ENCODE measurements at regions not wholly inside any gene's neighbourhood (a gene's known extent, or its start where the extent isn't known, plus 50 kb on each side); places are given as distances from the start of the nearest gene placed in this dataset.

GRCh38 chr2:234629596-234629995 lies 132.7 kb upstream of the ARL4C start:
- TF ChIP-seq, protein P1, sequence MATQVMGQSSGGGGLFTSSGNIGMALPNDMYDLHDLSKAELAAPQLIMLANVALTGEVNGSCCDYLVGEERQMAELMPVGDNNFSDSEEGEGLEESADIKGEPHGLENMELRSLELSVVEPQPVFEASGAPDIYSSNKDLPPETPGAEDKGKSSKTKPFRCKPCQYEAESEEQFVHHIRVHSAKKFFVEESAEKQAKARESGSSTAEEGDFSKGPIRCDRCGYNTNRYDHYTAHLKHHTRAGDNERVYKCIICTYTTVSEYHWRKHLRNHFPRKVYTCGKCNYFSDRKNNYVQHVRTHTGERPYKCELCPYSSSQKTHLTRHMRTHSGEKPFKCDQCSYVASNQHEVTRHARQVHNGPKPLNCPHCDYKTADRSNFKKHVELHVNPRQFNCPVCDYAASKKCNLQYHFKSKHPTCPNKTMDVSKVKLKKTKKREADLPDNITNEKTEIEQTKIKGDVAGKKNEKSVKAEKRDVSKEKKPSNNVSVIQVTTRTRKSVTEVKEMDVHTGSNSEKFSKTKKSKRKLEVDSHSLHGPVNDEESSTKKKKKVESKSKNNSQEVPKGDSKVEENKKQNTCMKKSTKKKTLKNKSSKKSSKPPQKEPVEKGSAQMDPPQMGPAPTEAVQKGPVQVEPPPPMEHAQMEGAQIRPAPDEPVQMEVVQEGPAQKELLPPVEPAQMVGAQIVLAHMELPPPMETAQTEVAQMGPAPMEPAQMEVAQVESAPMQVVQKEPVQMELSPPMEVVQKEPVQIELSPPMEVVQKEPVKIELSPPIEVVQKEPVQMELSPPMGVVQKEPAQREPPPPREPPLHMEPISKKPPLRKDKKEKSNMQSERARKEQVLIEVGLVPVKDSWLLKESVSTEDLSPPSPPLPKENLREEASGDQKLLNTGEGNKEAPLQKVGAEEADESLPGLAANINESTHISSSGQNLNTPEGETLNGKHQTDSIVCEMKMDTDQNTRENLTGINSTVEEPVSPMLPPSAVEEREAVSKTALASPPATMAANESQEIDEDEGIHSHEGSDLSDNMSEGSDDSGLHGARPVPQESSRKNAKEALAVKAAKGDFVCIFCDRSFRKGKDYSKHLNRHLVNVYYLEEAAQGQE (IDR thresholded peaks at IDR 0.05; ENCODE audit: low read depth), result no peak
- no peak for TF ChIP-seq FOXM1 (IDR thresholded peaks at IDR 0.05; ENCODE audit: borderline replicate concordance, low read depth)
